HepG2 (cell line): ENCODE measurements at regions not wholly inside any gene's neighbourhood (a gene's known extent, or its start where the extent isn't known, plus 50 kb on each side); places are given as distances from the start of the nearest gene placed in this dataset.

Experiments used
- ATAC-seq: fragments of 200-7000 bp; cut with Tn5 transposase; 3 replicates; pipeline ENCODE4 v1.9.1; 2020; ENCODE audit warnings: mild to moderate bottlenecking, moderate library complexity
- BruUV-seq: library from RNA; stranded (reverse); fragments of 400-500 nt; replicated peaks from 2 replicates; lab custom pipeline; 2021; lab: Mats Ljungman, UMichigan
- CTCF ChIA-PET: fragments of 300-600 bp; formaldehyde crosslinking; extraction: SDS; loops from one replicate; lab custom pipeline; 2021; ENCODE audit warnings: low total read pairs, inconsistent platforms, low intra/inter-chr PET ratio; lab: Yijun Ruan, JAX
- POLR2A ChIA-PET: fragments of 350-600 bp; sonication (Branson Sonifier 250); formaldehyde crosslinking; loops from one replicate; lab custom pipeline; 2020; ENCODE audit warnings: antibody characterized with exemption, inconsistent platforms; lab: Yijun Ruan, JAX
- DNase-seq: peaks from one replicate; pipeline ENCODE4 v3.0.0-alpha.2; 2015; ENCODE audit warnings: low spot score
- FAIRE-seq: peaks from 3 replicates; lab custom pipeline; 2011; peaks lifted over from hg19 to GRCh38; lab: Jason Lieb, UNC
- H2AFZ ChIP-seq: one replicate; pipeline ENCODE4 v1.6.1; 2011; ENCODE audit warnings: low read length, inconsistent platforms
- H3K27ac ChIP-seq: fragments of 300-600 bp; 3 replicates; pipeline ENCODE4 v1.8.0; 2011; ENCODE audit warnings: mixed run types, mild to moderate bottlenecking, mixed read lengths, low read length, inconsistent platforms; ENCODE audit not compliant: insufficient read depth; ENCODE audit errors: extremely low read length
- H3K27me3 ChIP-seq, 2 experiments: fragments of 200-600 bp in 1 of 2; 2 replicates in 1 of 2; 3 replicates in 1 of 2; pipeline versions ENCODE4 v1.6.0 to v1.8.0; 2011; ENCODE audit warnings: low read length in 2 of 2, mild to moderate bottlenecking in 2 of 2, moderate library complexity in 2 of 2, inconsistent platforms in 1 of 2; ENCODE audit not compliant: insufficient read depth in 2 of 2, control insufficient read depth in 1 of 2
- H3K36me3 ChIP-seq, 2 experiments: fragments of 200-600 bp in 1 of 2; replicated peaks in 1 of 2; 2 replicates in 1 of 2; 3 replicates in 1 of 2; pipeline versions ENCODE4 v1.5.1 to v1.8.0; 2011; ENCODE audit warnings: low read length in 2 of 2, inconsistent platforms in 1 of 2; ENCODE audit not compliant: insufficient read depth in 2 of 2, control insufficient read depth in 1 of 2
- H3K4me1 ChIP-seq: 2 replicates; pipeline ENCODE4 v1.5.1; 2012; ENCODE audit warnings: low read length, inconsistent platforms; ENCODE audit not compliant: insufficient read depth
- H3K4me2 ChIP-seq: 2 replicates; pipeline ENCODE4 v1.6.0; 2011; ENCODE audit warnings: low read depth, low read length, inconsistent platforms
- H3K4me3 ChIP-seq, 3 experiments: fragments of 200-600 bp in 1 of 3; sonication (generic), shearing (Covaris generic) in 1 of 3; replicated peaks in 1 of 3; 2 replicates each; pipeline ENCODE4 v1.5.1; 2011 to 2016; ENCODE audit warnings: low read length in 3 of 3, inconsistent platforms in 2 of 3, low read depth in 2 of 3, mild to moderate bottlenecking in 2 of 3, control low read depth in 1 of 3, mixed read lengths in 1 of 3; ENCODE audit not compliant: insufficient read depth in 1 of 3
- H3K79me2 ChIP-seq: one replicate; pipeline ENCODE4 v1.6.1; 2011; ENCODE audit warnings: low read length, inconsistent platforms; ENCODE audit not compliant: insufficient read depth
- H3K9ac ChIP-seq: 2 replicates; pipeline ENCODE4 v1.6.0; 2011; ENCODE audit warnings: mild to moderate bottlenecking, low read depth, low read length, inconsistent platforms; ENCODE audit not compliant: insufficient read depth
- H3K9me3 ChIP-seq: 2 replicates; pipeline ENCODE4 v1.5.1; 2012; ENCODE audit warnings: mild to moderate bottlenecking, low read length
- H4K20me1 ChIP-seq: 2 replicates; pipeline ENCODE4 v1.6.0; 2011; ENCODE audit warnings: inconsistent platforms, mild to moderate bottlenecking, low read length, moderate library complexity; ENCODE audit not compliant: insufficient read depth
- ATF1 ChIP-seq: IDR thresholded peaks from 2 replicates; pipeline ENCODE4 v1.6.1; 2016; ENCODE audit warnings: mild to moderate bottlenecking, control low read depth
- ATF4 ChIP-seq, 2 experiments: fragments of 450-650 bp in 1 of 2; sonication (generic) in 1 of 2; formaldehyde crosslinking; IDR thresholded peaks; 2 replicates each; pipeline versions ENCODE4 v1.5.0 to v1.8.0; 2020 to 2022; ENCODE audit warnings: mild to moderate bottlenecking in 1 of 2, missing genetic modification reagents in 1 of 2
- CBX1 ChIP-seq: IDR thresholded peaks from one replicate; pipeline ENCODE4 v1.6.1; 2016; ENCODE audit warnings: antibody characterized with exemption, low read depth
- EHMT2 ChIP-seq: fragments of 200-600 bp; sonication (generic); IDR thresholded peaks from 2 replicates; pipeline ENCODE4 v1.7.0; 2017; ENCODE audit warnings: antibody characterized with exemption, low read depth, low read length, borderline replicate concordance
- HIC2 ChIP-seq: sonication (generic); formaldehyde crosslinking; IDR thresholded peaks from 2 replicates; pipeline ENCODE4 v1.9.0; 2022; ENCODE audit warnings: low read depth, missing genetic modification reagents
- KLF16 ChIP-seq, 2 experiments: sonication (generic) in 1 of 2; formaldehyde crosslinking in 1 of 2; IDR thresholded peaks; 2 replicates each; pipeline versions ENCODE4 v1.6.1 to v1.8.0; 2016 to 2023; ENCODE audit warnings: missing genetic modification reagents in 2 of 2, missing compliant biosample characterization in 1 of 2
- MBD4 ChIP-seq: IDR thresholded peaks from 2 replicates; pipeline ENCODE4 v1.6.1; 2012; ENCODE audit warnings: low read length, inconsistent platforms, borderline replicate concordance
- MLX ChIP-seq: IDR thresholded peaks from 2 replicates; pipeline ENCODE4 v1.6.1; 2016
- MXD3 ChIP-seq: IDR thresholded peaks from 2 replicates; pipeline ENCODE4 v1.6.1; 2016; ENCODE audit warnings: mild to moderate bottlenecking, missing biosample characterization, missing genetic modification reagents
- NR1H2 ChIP-seq: sonication (generic); formaldehyde crosslinking; IDR thresholded peaks from 2 replicates; pipeline ENCODE4 v1.8.1; 2022; ENCODE audit warnings: low read depth, missing genetic modification reagents, borderline replicate concordance
- RBM22 ChIP-seq: fragments of 200-400 bp; formaldehyde crosslinking; optimal IDR thresholded peaks from 2 replicates; pipeline ENCODE3; 2017; ENCODE audit warnings: mild to moderate bottlenecking, low read length, moderate library complexity
- SAP130 ChIP-seq: IDR thresholded peaks from 2 replicates; pipeline ENCODE4 v1.6.1; 2016; ENCODE audit warnings: low read depth
- SMARCC2 ChIP-seq: fragments of 450-650 bp; IDR thresholded peaks from 2 replicates; pipeline ENCODE4 v1.6.1; 2017; ENCODE audit warnings: antibody characterized with exemption, mild to moderate bottlenecking
- SMC3 ChIP-seq: IDR thresholded peaks from 2 replicates; pipeline ENCODE4 v1.6.1; 2011; ENCODE audit warnings: low read length, improper control_type of control experiment
- THAP7 ChIP-seq: sonication (generic); formaldehyde crosslinking; IDR thresholded peaks from 2 replicates; pipeline ENCODE4 v1.8.1; 2023; ENCODE audit warnings: mild to moderate bottlenecking, missing genetic modification reagents
- THYN1 ChIP-seq: sonication (generic); formaldehyde crosslinking; IDR thresholded peaks from 2 replicates; pipeline ENCODE4 v1.8.1; 2023; ENCODE audit warnings: low read depth, mild to moderate bottlenecking, moderate library complexity, missing genetic modification reagents, borderline replicate concordance
- TOE1 ChIP-seq: sonication (generic); formaldehyde crosslinking; IDR thresholded peaks from 2 replicates; pipeline ENCODE4 v1.4.0; 2020; ENCODE audit warnings: mild to moderate bottlenecking, missing genetic modification reagents
- ZNF20 ChIP-seq: sonication (generic); formaldehyde crosslinking; IDR thresholded peaks from 2 replicates; pipeline ENCODE4 v1.4.0; 2020; ENCODE audit warnings: mild to moderate bottlenecking, moderate library complexity, missing genetic modification reagents
- ZNF841 ChIP-seq: sonication (generic); formaldehyde crosslinking; IDR thresholded peaks from 2 replicates; pipeline ENCODE4 v1.8.1; 2023; ENCODE audit warnings: missing genetic modification reagents, borderline replicate concordance
- WGBS: methylation state at CpG from one replicate; pipeline ENCODE4 v1.1.6; 2017; ENCODE audit warnings: low lambda C conversion rate; 5-methylcytosine and 5-hydroxymethylcytosine counted together
- in situ Hi-C: cut with HindIII; loops from 2 replicates; pipeline ENCODE4 v1.10.0; 2017; ENCODE audit warnings: low pct_unique_long_range_greater_than_20kb; ENCODE audit not compliant: extremely low pct_ligation_motif_present
- intact Hi-C: fragments of 100-400 bp; cut with micrococcal nuclease; formaldehyde crosslinking; loops from one replicate; pipeline ENCODE4 v1.10.0; 2022; ENCODE audit not compliant: unreplicated experiment

GRCh38 chr10:130930821-130931220 is 380.7 kb downstream of the TCERG1L start:
- no peak overlapping the region for H3K4me2 ChIP-seq
- H3K36me3 ChIP-seq = no peaks in the 10 kb centered on the region
- in situ Hi-C loops = no loop called here
- WGBS = 0% methylated on average over 5 of the region's 5 CpGs
- intact Hi-C loops = no loop called here
- FAIRE-seq = no peak
- no peaks in the 10 kb centered on the region for H4K20me1 ChIP-seq
- ChIA-PET CTCF (no interaction called here), POLR2A (no interaction called here)
- ATAC-seq = no peak
- no TSS peak for BruUV-seq
- no peaks in the 10 kb centered on the region for H3K4me1 ChIP-seq
- H3K27ac ChIP-seq = no peak overlapping the region
- H3K9ac ChIP-seq = no peak overlapping the region
- TF ChIP-seq KLF16 (CRISPR knock-in tag; IDR thresholded peaks at IDR 0.05) (no peak), NR1H2 (CRISPR knock-in tag) (no peak), SMC3 (no peak), MXD3 (no peak), THAP7 (CRISPR knock-in tag) (no peak), SMARCC2 (no peak), SAP130 (no peak), ATF1 (no peak), ZNF20 (no peak), THYN1 (CRISPR knock-in tag) (no peak), CBX1 (no peak), ATF4 (CRISPR knock-in tag; IDR thresholded peaks at IDR 0.05) (no peak), ZNF841 (CRISPR knock-in tag) (no peak), RBM22 (no peak), EHMT2 (no peak), TOE1 (CRISPR knock-in tag) (no peak), MLX (CRISPR knock-in tag) (no peak), HIC2 (CRISPR knock-in tag) (no peak), MBD4 (no peak)
- H3K4me3 ChIP-seq = no peak overlapping the region
- peaks cover 3% of the 10 kb centered on the region in 2 experiments; a peak in 2 of 5 replicates for H3K27me3 ChIP-seq
- DNase-seq = no peak
- H2AFZ ChIP-seq = no peak overlapping the region
- peaks cover 4% of the 10 kb centered on the region for H3K9me3 ChIP-seq
- H3K79me2 ChIP-seq = no peaks in the 10 kb centered on the region
